Right lobe of liver (tissue), 4 donors: ENCODE measurements at regions not wholly inside any gene's neighbourhood (a gene's known extent, or its start where the extent isn't known, plus 50 kb on each side); places are given as distances from the start of the nearest gene placed in this dataset.

Experiments used
- POLR2A ChIP-seq: fragments of 450-650 bp; IDR thresholded peaks from one replicate; pipeline ENCODE4 v1.6.1; 2017; ENCODE audit warnings: antibody characterized with exemption, mild to moderate bottlenecking
- TF ChIP-seq, protein P1 (sequence below), 4 donors: fragments of 200-600 bp in 3 of 4; fragments of 450-650 bp in 1 of 4; IDR thresholded peaks; one replicate each; pipeline versions ENCODE4 v1.5.1 to v1.8.0; 2016 to 2022; ENCODE audit warnings: antibody characterized with exemption in 4 of 4, mild to moderate bottlenecking in 2 of 4
- donor health status: DM: no; HTN: no; CAD: no.
- donor health status: DM: no; HTN: no; CAD: no.
- donor health status: DM: no; HTN: yes; CAD: no.

DNA sequence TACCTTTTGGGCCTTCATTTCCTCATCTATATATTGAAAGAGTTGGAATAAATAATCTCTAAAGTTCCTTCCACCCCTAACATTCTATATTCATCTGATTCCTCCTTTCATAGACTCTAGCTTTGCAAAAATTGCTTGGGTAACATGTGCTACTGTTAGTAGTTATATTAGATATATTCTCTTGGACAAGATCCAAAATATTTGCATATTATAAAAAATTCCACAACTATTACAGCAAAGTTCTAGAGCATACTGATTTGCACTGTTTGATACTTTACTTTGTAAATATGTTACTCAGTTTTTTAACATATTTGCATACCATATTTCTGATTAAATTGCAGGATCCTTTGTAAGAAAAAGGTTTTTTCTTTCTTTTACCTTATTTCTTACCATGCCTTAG is 95.9 kb upstream of the UBE2E2 start:
- no peak for TF ChIP-seq POLR2A
- TF ChIP-seq, protein P1, sequence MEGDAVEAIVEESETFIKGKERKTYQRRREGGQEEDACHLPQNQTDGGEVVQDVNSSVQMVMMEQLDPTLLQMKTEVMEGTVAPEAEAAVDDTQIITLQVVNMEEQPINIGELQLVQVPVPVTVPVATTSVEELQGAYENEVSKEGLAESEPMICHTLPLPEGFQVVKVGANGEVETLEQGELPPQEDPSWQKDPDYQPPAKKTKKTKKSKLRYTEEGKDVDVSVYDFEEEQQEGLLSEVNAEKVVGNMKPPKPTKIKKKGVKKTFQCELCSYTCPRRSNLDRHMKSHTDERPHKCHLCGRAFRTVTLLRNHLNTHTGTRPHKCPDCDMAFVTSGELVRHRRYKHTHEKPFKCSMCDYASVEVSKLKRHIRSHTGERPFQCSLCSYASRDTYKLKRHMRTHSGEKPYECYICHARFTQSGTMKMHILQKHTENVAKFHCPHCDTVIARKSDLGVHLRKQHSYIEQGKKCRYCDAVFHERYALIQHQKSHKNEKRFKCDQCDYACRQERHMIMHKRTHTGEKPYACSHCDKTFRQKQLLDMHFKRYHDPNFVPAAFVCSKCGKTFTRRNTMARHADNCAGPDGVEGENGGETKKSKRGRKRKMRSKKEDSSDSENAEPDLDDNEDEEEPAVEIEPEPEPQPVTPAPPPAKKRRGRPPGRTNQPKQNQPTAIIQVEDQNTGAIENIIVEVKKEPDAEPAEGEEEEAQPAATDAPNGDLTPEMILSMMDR (IDR thresholded peaks at IDR 0.05), result no peak
